GM18858 (cell line): ENCODE measurements at regions not wholly inside any gene's neighbourhood (a gene's known extent, or its start where the extent isn't known, plus 50 kb on each side); places are given as distances from the start of the nearest gene placed in this dataset.

Experiments used
- ATAC-seq: cut with Tn5 transposase; IDR thresholded peaks from one replicate; pipeline ENCODE4 v1.9.1; 2021; ENCODE audit not compliant: unreplicated experiment

DNA sequence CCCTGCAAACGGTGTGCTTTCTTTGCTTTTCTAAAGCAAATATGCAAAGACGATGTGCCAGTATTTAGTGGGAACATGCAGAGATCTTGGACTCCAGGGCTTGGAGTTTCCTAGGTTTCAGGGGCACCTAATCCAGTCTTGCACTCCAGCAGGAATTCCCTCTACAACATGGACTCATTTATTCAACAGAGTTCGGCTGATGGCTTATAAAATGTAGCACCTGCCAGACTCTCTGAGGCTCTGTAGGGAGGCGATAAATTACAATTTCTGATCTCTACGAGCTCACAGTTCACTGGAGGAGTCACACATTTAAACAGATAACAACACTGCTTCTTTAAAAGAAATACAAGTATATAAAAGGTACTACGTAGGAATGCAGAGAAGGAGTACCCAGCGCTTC, 143.7 kb downstream of the FGF9 start:
- no peak for ATAC-seq

DNA sequence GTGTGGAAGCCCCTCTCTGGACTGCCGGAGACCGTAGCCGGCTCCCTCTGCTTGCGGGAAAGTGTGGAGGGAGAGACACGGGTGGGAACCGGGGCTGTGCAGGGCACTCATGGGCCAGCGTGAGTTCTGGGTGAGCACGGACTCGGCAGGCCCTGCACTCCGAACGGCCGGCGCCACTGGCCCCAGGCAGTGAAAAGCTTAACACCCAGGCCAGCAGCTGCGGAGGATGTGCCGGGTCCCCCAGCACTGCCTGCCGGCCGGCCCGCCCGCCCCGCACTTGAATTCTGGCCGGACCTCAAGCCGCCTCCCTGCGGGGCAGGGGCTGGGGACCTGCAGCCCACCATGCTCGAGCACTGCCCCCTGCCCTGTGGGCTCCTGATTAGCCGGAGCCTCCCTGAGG, 147.0 kb downstream of the FGF9 start:
- no peak for ATAC-seq

DNA sequence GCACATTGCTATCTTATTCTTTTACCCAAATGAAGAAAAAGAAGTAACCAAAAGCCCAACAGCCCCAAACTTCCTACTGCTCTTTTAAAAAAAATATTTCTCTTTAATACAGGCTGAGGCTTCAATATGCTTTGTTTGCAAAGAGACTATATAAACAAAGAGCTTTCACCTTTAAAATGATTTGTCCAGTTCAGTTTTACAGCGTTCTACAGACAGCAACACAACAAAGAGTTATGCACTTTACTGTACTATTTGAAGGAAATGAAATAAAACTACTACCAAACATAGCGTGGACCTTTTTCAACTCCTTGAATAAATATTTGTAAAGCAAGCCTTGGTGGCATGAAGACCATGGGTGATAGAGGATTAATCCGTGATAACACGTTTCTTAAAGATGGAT, 151.2 kb downstream of the FGF9 start:
- no peak for ATAC-seq

DNA sequence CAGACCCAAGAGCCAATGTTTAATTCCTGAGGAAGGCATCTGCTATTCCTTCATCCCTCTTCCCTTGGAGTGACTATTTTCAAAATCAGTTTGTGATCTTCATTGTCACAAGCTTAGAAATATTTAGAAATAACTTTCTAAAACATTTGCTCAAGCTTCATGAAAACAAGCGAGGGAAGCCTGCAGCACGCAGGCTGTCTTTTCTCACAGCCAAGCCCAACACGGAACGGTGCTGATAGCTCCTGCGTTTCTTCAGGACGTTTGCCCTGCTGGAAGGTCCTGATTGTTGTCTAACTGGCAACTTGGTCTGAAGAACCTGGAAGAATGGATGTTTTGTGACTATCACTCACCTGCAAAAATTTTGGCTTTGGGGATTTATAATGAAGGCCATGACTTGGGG, 152.5 kb downstream of the FGF9 start:
- no peak for ATAC-seq

DNA sequence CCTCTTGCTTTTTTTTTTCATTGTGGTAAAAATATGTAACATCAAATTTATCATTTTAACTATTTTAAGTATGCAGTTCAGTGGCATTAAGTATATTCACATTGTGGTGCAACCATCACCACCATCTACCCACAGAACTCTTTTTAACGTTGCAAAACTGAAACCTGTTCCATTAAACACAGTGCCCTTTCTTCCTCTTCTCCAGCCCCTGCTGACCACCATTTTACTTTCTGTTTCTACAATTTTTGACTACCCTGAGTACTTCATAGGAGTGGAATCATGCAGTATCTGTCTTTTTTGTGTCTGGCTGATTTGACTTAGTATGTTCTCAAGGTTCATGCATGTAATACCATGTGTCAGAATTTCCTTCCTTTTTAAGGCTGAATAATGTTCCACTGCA, 153.1 kb downstream of the FGF9 start:
- ATAC-seq, result peak; percentile 46

DNA sequence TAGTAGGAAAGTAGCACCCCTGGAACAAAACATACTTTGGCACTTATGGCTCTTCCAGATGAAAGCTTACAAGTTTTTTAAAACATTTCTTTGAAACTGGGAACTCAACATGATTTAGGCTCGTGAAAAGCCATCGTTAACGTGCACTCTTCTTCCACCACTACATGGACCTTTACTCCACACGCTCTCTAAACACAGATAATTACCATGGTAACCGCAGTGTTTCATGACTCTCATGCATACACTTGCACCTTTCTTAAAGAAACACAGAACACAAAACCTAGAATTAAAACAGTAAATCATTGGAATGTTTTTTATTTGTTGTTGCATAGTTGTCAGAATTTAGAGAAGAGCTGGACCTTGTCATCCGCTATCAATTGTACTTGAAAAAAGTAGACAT, 154.3 kb downstream of the FGF9 start:
- ATAC-seq, result no peak

DNA sequence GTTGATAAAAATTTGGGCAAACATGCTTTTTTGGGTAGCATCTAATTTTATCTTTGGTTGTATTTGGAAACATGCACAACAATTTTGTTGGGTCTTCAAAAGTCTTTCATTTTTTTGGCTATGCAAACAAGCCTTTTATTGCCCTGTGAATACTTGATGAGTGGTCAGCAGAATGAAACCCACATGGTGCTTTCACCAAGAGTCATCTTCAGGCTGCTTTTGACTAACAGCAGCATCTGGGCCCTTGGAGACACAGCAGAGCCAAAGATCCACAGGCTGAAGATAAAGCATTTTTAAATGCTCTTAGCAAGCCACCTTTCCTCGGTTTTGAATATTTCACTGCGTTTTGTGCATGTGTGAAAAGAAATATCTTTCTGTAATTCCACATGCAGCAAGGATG, 154.9 kb downstream of the FGF9 start:
- ATAC-seq, result no peak

DNA sequence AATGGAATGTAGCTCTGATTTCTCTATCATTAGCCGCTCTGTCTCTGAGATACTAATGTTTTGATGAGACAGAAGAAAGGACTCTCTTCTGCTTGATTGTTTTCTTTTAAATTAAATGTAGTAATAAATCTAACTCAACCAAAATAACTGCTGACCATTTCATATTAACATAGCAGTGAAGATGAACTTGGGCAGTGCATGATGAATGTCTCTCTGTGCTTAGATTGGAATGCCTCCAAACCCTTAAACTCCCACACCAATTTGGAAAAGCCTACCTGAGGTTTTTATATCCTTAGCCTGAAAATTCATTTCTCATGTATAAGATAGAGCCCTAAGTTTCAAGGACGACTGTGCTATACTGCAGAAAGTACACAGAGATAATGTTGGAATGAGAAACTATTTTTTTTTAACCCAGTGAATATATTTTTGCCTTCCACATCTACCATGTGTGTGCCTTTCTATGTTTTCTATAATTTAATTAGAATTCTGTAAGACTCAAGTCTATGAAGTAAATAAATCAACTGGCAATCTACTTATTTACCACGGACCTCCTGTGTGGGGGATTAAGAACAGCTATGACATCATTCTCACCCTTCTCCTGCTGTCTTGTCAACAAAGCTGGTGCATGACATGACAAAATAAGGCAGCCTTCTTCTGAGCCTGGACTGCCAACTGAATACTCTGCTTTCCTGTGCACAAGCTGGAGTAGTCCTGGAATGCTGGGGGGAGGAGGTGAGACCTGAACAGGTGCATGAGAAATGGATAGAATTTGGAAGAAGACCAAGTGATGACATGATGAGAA, 155.5 kb downstream of the FGF9 start:
- no peak for ATAC-seq

DNA sequence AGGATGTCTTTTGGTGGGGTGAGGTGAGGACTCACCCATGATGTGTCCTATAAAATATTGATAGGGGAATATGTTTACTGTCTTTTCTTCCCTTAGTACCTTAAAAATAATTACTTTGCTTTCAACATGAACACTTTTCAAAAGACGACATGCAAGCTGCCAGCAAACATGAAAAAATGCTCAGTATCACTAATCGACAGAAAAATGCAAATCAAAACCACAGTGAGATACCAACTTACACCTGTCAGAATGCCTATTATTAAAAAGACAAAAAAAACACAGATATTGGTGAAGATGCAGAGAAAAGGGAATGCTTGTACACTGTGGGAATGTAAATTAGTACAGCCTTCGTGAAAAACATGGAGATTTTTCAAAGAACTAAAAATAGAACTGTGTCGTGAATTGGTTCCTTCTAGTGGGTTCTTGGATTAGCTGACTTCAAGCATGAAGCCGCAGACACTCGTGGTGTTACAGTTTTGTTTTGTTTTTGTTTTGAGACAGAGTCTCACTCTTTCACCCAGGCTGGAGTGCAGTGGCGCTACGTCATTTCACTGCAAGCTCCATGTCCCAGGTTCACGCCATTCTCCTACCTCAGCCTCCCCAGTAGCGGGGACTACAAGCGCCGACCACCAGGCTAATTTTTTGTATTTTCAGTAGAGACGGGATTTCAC, 160.9 kb downstream of the FGF9 start:
- ATAC-seq, result no peak

DNA sequence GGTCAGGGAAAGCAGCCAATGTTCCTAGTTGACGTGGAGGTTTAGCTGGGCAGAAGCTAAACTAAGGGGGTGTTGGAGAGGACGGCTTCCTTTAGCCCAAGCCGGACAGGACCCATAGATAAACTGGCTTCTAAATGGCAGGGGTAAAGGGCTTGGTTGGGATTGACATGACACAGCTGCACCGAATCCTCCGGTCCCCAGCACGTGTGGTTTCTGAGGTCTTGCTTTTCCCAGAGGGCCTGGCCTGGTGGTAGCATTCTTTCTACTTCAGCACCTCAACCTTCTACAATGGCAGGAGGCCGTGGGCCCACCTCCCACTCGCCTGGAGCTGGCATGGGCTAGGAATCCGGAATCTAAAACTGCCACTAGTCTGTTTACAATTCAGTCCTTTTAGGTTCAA, 163.0 kb downstream of the FGF9 start:
- no peak for ATAC-seq

DNA sequence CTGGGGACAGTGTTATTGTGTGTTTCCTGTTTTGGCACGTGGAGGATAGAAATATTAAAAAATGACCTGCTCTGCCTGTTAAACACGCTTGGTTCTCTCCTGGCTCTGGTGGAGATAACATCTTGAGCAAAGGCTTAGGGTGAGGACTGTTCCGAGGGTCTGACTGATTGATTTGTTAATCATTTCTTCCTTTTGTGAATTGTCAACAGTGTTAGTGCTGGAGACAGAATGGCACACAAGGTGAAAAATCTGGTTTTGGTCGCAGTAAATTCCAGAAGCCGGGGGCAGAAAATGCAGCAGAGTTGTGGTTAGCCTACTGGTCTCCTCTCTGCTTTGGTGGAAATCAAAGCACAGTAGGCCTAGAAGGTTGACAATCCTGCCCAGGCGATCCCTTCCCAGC, 163.6 kb downstream of the FGF9 start:
- ATAC-seq, result no peak

DNA sequence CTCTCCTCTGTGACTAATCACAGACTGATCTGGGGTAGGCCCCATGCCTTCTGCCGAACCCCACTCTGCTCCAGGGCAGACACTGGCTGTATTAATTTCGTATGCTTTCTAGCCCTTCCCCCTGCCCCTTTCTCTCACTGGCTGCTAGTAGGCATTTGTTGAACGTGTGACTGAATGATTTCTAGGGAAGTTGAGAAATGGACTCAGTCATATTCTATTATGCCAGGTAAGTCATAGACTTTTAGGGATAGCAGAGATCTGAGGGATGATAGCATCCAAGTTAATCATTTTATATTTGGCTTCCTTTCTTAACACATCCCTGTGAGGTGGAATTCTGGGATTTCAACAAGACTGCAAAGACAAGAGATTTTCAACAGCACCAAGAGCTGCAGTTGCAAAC, 166.4 kb downstream of the FGF9 start:
- no peak for ATAC-seq

DNA sequence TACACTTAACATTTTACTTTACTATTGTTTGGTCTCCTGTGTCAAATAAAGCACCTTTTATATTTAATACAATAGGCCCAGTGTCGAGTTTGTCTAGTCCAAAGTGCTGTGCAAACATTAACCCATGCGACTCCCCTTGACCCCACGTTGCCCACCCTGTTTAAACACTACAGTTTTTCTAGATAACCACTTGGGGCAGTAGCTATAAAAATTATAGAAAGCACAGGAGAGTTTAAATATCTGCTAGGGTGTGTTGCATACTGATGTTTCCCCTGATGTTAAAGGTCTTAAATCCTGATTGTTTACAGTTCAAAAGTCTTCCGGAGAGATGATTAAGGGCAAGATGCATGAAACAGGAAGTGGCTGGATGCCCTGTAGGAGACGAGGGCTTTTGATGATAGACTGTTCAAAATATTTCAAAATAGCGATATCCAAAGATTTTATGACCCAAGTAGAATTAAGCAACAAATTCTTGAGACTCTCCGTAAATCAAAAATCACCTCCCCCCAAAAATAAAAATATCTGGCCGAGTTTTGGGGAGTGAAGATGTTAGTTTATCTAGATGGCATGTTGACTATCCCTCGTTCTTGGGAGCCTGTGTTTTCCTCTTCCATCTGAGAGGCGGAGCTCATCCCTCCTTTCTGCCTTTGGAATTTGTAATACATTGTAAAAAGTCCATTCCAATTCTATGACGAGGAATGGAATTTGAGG, 167.1 kb downstream of the FGF9 start:
- ATAC-seq, result no peak

DNA sequence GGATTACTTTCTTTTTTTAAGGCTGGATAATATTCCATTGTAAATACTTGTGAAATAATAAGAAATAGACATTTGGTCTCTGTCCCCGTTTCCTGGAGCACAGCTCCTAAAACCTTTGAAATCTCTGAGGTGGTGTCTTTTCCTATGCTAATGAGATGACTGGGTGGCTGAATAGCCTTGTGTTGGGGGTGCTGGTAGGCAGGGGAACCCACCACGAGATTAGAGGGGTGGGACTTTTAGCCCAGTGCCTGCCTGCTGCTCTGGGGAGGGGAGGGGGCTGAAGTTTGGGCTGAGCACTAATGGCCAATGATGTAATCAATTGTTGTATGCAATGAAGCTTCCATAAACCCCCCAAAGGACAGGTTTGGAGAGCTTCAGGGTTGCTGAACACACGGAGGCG, 175.7 kb downstream of the FGF9 start:
- no peak for ATAC-seq

DNA sequence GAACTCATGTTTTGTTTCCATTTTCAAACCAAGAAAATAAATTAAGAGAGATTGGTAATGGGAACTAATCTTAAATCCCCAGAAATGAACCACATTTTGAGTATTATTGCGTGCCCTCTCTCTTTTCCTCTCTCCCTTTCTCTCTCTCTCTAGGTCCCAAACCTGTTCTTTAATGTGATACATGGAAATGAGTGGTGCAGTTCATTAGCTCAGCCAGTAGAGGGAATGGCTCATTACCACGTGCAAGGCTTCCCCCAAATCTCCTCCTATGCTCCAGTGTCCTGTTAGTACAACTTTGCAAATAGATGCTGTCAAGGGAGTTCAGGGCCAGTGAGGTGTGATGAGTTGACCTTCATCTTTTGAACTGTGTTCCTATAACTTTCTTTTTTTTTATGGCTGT, 178.4 kb downstream of the FGF9 start:
- ATAC-seq, result peak; percentile 91

DNA sequence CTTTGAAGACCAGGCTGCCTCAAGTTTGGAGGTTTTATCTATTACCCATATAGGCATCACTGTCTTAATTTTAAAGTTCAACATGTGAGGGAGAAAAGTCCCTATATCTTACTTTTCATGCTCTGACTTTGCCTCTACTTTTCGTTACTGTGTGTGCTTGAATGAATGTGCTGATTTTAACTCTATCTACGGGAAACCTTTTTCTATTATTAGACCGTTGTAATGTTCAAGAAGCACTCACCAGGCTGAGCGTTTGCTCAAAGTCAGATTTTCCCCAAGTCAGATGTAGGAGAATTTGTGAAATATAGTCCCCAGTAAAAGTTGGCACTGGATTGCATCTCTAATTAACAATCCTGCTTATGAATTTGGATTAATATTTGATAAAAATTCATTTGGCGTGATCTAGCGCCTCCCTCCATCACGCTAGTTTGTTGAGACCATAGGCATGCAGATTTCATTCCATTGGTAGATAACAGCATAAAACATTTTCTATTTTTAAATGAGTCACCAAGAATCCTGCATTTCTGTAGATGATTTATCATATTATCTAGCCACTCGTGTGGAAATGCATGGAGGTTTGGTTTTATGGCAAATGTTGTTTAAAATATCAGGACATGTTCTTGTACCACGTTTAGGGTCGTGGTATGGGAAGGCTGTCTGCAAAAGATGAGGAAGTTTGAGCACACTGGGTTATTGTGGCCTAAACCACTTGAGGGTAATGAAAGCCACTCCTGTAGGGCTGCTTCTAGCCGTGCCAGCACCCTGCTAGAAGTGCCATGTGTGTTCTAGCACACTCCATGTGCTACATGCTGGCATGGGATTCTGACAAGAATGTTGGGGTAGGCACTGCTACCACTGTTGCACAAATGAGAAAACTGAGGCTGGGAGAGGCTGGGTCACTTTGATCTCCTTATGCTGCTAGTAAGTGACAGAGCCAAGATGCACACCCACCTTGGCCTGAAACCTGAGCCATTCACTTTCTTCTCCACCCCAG, 179.4 kb downstream of the FGF9 start:
- no peak for ATAC-seq

DNA sequence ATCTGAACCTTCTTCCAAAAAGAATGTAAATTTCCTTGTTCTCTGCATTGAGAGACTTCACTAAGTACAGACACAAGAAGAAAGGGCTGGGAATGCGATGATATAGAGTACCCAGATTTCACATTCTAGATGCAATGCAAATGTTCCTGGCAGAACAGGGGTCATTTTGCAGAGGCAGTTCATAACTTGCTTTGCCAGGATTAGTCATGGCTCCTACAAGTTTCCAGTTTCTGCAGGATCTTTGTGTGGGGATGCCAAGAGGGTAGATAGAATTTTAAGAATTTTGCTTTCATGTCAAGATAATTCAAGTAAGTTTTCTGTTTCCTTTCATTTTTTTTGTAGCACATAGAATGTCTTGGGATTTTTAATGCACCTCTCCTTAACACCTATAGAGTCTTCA, 181.2 kb downstream of the FGF9 start:
- no peak for ATAC-seq

DNA sequence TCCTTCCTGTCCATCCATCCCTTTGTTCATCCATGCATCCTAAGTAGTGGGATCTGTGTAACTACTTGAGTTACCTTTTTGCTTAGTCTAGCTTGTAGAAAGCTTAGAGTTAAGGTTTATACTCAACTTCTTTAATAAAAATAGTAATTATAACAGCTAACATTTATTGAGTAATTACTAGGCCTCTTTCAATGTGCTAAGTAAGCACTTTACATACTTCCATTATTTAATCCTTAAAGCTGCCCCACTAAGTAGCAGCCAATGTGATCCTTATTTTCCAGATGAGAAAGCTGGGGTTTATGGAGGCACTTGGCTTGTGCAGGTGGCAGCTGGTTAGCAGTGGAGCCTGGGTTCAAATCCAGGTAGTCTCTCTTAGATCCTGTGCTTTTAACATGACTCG, 182.9 kb downstream of the FGF9 start:
- no peak for ATAC-seq

DNA sequence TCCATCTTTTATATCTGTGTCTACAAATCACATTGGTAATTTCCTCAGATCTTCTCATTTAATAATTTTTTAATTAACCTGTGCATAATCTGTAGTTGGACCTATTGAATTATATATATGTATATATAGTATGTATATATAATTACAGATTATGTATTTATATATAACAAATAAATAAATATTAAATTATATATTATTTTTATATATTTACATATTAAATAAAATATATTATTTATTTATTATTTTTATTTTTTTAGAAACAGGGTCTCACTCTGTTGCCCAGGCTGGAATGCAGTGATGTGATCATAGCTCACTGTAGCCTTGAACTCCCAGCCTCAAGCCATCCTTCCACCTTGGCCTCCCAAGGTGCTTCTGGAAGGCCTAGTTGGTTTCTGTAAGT, 197.9 kb downstream of the FGF9 start:
- ATAC-seq, result no peak

DNA sequence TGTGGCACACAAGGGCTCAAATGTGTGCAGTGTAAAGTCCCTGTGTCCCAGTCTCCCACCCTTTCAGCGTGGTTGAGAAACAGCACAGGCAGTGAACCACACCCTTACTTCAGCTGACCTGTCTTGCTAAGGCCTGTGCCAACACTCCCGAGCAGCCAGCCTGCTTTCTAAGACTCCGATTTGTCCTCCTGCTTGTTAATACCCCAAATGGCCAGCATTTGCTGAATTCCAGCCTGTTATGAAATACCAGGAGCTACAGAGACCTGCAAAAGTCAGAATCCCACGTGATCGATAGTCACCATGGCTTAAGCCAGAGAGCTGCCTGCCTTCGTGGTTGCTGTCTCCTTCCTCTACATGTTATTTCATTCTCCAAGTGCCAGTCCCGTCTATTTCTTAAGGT, 200.5 kb downstream of the FGF9 start:
- ATAC-seq, result no peak

DNA sequence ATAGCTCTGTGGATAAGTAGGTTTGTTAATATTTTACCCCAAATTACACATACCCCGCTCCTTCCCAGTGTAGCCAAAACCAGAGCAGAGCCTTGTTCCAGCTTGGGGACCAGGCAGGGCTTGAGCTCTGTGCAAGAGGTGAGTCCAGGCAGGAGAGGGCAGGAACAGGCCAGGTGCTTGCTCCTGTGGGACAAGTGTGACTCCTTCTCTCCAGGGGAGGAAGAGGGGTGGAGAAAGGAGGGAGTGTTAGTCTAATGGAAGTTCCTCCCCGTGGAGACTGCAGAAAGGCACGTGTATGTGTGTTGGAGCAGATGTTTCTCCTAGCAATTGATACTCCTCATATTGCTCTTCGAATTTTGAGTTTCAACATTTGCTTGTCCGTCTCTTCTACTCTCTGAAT, 201.0 kb downstream of the FGF9 start:
- ATAC-seq, result no peak
